ENCODE measurements at regions not wholly inside any gene's neighbourhood (a gene's known extent, or its start where the extent isn't known, plus 50 kb on each side); places are given as distances from the start of the nearest gene placed in this dataset.

DNA sequence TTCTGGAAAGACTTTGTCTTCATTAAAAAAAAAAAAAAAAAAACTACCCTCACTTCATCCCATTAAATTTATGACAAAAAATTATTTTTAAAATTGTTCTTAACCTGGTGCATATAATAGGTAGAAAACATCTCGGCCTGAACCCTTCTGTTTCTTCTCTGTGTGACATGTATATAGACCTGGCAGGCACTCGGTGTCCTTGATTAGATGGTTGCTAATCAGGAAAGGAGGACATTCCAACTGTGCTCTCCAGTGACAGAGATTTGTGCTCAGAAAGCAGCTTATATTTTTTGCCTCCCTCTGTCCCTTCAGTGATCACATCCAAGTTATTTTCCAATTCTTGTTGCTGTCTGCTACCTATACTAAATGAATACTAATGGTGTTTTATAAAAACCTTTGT is 355.6 kb downstream of the CBLL2 start:
- no peak for DNase-seq
- no peaks in the 10 kb centered on the region for H3K36me3 Mint-ChIP-seq (ENCODE audit: insufficient read depth)
- H3K4me1 Mint-ChIP-seq (ENCODE audit: low read depth), result no peaks in the 10 kb centered on the region
- H3K9me3 Mint-ChIP-seq, result no peaks in the 10 kb centered on the region
- H3K27me3 Mint-ChIP-seq (ENCODE audit: low read depth), result no peaks in the 10 kb centered on the region
- H3K4me3 Mint-ChIP-seq, result no peak overlapping the region
- no peak for ATAC-seq

DNA sequence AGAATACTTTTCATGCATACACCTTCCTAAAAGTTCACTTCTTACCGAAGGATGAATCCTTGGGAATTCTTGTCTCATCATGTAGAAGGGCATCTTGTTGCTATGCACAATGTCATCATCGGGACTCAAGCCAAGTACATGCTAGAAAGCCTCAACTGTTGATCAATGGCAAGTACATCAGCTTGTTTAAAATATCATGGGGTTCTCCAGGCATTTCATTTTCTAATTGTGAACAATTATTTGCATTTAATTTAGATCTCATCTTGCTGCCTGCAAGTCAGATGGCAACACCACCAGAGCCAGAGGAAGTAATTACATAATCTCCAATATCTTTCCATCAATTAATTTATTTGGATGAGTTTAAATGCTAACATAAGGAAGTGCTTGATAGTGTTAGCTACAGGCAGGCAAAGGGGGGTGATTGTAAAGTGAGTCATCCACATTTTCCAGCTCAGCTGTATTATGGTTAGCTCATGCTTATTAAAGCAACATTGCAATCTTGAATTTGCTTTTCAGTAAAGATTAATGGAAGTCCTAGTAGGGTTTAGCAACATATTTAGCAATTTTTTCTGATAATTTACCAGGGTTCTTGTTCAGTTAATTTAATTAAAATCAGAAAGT is 356.5 kb downstream of the CBLL2 start:
- DNase-seq (no peak), ATAC-seq (no peak)
- Mint-ChIP-seq H3K27me3 (ENCODE audit: low read depth) (no peaks in the 10 kb centered on the region), H3K9me3 (no peaks in the 10 kb centered on the region), H3K36me3 (ENCODE audit: insufficient read depth) (no peaks in the 10 kb centered on the region), H3K4me1 (ENCODE audit: low read depth) (no peaks in the 10 kb centered on the region), H3K4me3 (no peak overlapping the region)

DNA sequence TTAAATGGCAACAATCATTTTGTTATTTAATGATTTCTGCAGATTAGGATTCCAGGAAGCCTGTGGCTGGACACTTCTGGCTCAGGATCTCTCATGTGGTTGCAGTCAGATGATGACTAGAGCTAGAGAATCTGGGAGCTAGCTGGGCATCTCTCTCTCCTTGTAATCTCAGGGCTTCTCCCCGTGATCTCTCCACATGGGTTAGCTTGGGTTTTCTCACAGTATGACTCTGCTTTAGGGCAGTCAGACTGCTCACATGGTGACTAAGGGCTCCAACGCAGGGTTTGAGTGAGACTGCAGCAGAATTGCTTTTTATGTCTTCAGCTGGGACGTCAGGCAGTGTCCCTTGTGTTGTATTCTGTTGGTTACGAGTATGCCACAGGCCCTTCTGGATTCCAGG is 361.4 kb downstream of the CBLL2 start:
- H3K27me3 Mint-ChIP-seq (ENCODE audit: low read depth), result no peaks in the 10 kb centered on the region
- no peaks in the 10 kb centered on the region for H3K9me3 Mint-ChIP-seq
- H3K4me1 Mint-ChIP-seq (ENCODE audit: low read depth), result no peaks in the 10 kb centered on the region
- no peaks in the 10 kb centered on the region for H3K36me3 Mint-ChIP-seq (ENCODE audit: insufficient read depth)
- ATAC-seq, result no peak
- no peak overlapping the region for H3K4me3 Mint-ChIP-seq
- DNase-seq, result no peak

DNA sequence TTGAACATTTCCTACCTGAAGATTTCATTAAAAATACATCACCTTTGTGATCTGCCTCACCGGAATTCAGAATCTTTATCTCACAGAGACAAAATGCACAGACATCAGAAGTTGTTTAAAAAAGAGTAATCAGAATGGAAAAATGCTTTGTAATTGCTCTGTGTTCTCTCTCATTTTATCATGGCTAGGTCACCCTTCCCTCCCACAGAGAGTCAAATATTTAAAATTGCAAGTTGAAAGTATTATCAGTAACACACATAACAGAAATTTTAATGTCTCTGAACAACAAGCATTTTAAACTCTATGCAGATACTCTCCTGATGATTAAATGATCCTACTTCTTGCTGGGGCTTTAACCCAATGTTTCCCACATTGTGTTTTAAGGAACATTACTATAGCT is 362.0 kb downstream of the CBLL2 start:
- no peak for DNase-seq
- H3K4me3 Mint-ChIP-seq, result no peak overlapping the region
- no peaks in the 10 kb centered on the region for H3K4me1 Mint-ChIP-seq (ENCODE audit: low read depth)
- H3K27me3 Mint-ChIP-seq (ENCODE audit: low read depth), result no peaks in the 10 kb centered on the region
- H3K9me3 Mint-ChIP-seq, result no peaks in the 10 kb centered on the region
- ATAC-seq, result no peak
- H3K36me3 Mint-ChIP-seq (ENCODE audit: insufficient read depth), result no peaks in the 10 kb centered on the region

DNA sequence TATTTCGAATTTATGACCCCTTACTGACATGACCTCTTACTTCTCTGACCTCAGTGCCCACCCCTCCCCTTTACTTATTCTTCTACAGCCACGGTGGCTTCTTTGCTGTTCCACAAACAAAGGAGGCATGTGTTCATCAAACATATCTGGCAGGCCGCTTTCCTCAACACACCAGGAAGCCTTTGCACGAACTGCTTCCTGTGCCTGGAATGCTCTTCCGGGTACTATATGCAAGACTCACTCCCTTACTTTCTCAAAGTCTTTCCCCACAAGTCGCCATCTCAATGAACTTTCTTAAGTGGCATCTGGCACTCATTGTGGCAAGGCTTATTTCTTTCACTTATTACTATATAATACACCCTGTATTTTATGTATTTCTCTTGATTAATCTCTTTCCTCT is 351.5 kb upstream of the DDX53 start:
- Mint-ChIP-seq H3K9me3 (no peaks in the 10 kb centered on the region), H3K4me3 (no peak overlapping the region), H3K36me3 (ENCODE audit: insufficient read depth) (no peaks in the 10 kb centered on the region), H3K27me3 (ENCODE audit: low read depth) (no peaks in the 10 kb centered on the region), H3K4me1 (ENCODE audit: low read depth) (no peaks in the 10 kb centered on the region)
- ATAC-seq, result no peak
- no peak for DNase-seq

DNA sequence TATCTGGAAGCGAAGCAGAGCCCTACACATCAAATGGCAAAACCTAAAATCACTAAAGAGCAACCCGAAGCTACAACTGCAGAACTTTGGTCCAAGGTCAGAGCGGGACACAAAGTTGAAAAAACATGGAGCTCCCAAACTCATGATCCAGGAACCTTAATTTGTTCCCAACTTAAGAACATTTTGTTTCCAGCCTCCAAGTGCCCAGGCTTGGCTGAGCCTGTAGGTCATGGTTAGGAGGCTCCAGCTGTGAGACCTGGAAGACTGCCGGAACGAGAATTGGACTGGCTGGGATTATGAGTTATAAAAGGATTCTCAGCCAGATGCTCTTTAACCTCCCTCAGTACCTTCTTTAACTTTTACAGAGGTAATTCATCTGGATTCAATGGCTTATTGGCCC is 349.1 kb upstream of the DDX53 start:
- Mint-ChIP-seq H3K4me1 (ENCODE audit: low read depth) (no peaks in the 10 kb centered on the region), H3K36me3 (ENCODE audit: insufficient read depth) (no peaks in the 10 kb centered on the region), H3K9me3 (no peaks in the 10 kb centered on the region), H3K27me3 (ENCODE audit: low read depth) (no peaks in the 10 kb centered on the region), H3K4me3 (no peak overlapping the region)
- ATAC-seq, result no peak
- no peak for DNase-seq

DNA sequence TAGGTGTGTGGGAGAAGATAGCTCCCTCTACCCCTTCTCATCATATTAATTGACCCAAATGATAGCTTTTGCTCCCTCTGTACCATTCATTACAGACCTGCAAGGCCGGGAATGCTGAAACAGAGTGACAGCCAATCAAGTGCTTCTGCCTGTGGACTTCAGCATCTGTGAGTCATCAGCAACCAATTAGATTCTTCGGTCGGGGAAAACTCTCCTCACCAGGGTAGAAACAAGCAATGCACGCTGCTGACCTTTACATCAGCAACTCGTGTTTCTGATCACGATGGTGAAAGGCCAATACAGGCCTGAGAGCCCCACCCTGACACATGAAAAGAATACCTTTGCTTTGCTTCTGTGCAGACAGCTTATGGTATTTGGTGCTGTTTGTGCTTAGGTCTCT is 347.2 kb upstream of the DDX53 start:
- H3K9me3 Mint-ChIP-seq, result no peaks in the 10 kb centered on the region
- ATAC-seq, result no peak
- H3K4me1 Mint-ChIP-seq (ENCODE audit: low read depth), result no peaks in the 10 kb centered on the region
- DNase-seq, result no peak
- no peaks in the 10 kb centered on the region for H3K36me3 Mint-ChIP-seq (ENCODE audit: insufficient read depth)
- no peaks in the 10 kb centered on the region for H3K27me3 Mint-ChIP-seq (ENCODE audit: low read depth)
- H3K4me3 Mint-ChIP-seq, result no peak overlapping the region

DNA sequence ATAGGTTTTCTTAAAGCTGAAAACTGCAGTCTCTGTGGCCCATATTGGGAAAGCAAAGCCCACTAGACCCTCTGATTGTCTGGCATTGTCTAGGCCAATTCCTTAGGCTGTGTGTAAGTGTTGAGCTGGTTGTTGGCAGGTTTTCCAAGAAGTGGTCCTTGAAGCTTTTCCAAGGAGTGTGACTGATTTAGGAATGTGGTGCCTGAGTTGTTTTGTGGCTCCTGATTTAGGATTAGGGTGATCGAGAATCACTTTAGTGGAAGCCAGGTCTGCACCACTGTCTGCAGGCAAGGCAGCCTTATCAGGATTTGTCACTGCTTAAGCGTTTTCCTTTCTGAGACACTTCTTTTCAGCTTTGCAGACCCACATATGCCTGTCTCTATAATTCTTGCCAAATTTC is 339.0 kb upstream of the DDX53 start:
- no peak for DNase-seq
- no peaks in the 10 kb centered on the region for H3K27me3 Mint-ChIP-seq (ENCODE audit: low read depth)
- no peaks in the 10 kb centered on the region for H3K4me1 Mint-ChIP-seq (ENCODE audit: low read depth)
- no peaks in the 10 kb centered on the region for H3K36me3 Mint-ChIP-seq (ENCODE audit: insufficient read depth)
- no peak for ATAC-seq
- no peaks in the 10 kb centered on the region for H3K9me3 Mint-ChIP-seq
- H3K4me3 Mint-ChIP-seq, result no peak overlapping the region

DNA sequence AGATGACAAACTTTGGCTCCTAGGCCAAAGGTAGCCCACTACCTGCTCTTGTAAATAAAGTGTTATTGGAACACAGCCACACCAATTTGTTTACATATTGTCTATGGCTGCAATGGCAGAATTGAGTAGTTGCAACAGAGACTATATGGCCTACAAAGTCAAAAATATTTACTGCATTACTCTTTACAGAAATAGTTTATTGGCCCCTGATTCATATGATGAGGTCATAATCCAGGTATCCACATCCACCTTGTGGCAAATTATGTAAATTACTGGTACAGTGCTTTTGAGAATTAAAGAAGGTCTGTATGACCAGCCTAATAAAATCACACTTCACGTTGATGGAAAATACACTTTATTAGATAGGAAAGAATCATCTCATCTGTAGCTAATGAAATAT is 337.0 kb upstream of the DDX53 start:
- Mint-ChIP-seq H3K27me3 (ENCODE audit: low read depth) (no peaks in the 10 kb centered on the region), H3K4me1 (ENCODE audit: low read depth) (no peaks in the 10 kb centered on the region), H3K4me3 (no peak overlapping the region), H3K36me3 (ENCODE audit: insufficient read depth) (no peaks in the 10 kb centered on the region), H3K9me3 (no peaks in the 10 kb centered on the region)
- no peak for ATAC-seq
- no peak for DNase-seq

DNA sequence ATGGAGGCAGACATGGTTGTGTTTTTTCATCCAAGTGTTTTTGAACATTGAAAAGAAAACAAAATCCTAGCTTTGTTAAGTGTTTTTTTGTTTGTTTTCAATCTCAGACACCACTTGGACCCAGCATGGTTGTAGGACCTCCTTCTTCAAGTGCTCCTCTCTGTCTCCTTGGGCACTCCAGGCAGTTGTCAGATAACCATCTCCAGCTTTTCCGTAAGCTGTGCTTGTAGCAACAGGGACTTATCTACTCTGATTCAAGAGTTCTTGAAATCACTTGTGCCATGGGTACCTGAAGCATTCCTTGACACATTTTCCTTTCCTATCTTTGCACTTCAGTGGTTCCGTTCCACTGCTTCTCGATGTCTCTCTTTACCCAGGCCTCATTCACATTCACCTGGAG is 334.9 kb upstream of the DDX53 start:
- no peaks in the 10 kb centered on the region for H3K36me3 Mint-ChIP-seq (ENCODE audit: insufficient read depth)
- H3K4me3 Mint-ChIP-seq, result no peak overlapping the region
- H3K4me1 Mint-ChIP-seq (ENCODE audit: low read depth), result no peaks in the 10 kb centered on the region
- no peaks in the 10 kb centered on the region for H3K9me3 Mint-ChIP-seq
- DNase-seq (no peak), ATAC-seq (no peak)
- no peaks in the 10 kb centered on the region for H3K27me3 Mint-ChIP-seq (ENCODE audit: low read depth)

DNA sequence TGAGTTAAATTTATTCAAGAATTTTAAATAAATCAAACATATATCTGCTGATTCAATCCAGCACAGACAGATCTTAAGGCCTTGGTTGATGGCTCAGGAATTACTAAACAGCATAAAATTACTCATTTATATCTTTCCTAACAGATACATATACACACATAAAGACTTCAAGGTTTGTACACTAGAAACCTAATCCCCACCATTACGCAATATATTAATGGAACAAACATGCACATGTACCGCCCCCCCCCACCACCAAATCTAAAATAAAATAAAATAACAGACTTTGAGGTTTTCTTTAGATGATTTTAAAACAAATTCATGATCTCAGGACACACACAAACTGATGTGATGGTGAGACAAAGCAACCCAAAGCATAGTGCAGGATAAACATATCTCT is 333.9 kb upstream of the DDX53 start:
- no peak overlapping the region for H3K4me3 Mint-ChIP-seq
- H3K9me3 Mint-ChIP-seq, result no peaks in the 10 kb centered on the region
- ATAC-seq (no peak), DNase-seq (no peak)
- no peaks in the 10 kb centered on the region for H3K36me3 Mint-ChIP-seq (ENCODE audit: insufficient read depth)
- no peaks in the 10 kb centered on the region for H3K27me3 Mint-ChIP-seq (ENCODE audit: low read depth)
- no peaks in the 10 kb centered on the region for H3K4me1 Mint-ChIP-seq (ENCODE audit: low read depth)

DNA sequence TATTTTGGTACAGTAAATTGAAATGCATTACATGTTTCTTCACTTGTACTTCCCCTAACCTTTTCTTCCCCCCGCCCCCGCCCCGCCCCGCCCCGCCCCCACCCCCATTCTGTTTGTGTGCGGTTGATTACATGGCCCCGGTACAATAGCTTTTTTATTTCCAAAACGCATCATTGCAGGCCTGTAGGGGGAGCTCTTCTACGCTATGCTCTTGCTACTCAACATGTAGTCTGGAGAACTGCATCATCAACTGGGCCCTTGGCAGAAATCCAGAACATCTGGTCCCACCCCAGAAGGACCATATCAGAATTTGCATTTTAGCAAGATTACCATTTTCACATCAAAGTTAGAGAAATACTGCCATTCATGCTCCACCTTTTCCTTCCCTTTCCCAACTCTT is 333.3 kb upstream of the DDX53 start:
- ATAC-seq, result no peak
- Mint-ChIP-seq H3K27me3 (ENCODE audit: low read depth) (no peaks in the 10 kb centered on the region), H3K9me3 (no peaks in the 10 kb centered on the region), H3K36me3 (ENCODE audit: insufficient read depth) (no peaks in the 10 kb centered on the region), H3K4me1 (ENCODE audit: low read depth) (no peaks in the 10 kb centered on the region), H3K4me3 (no peak overlapping the region)
- DNase-seq, result no peak

DNA sequence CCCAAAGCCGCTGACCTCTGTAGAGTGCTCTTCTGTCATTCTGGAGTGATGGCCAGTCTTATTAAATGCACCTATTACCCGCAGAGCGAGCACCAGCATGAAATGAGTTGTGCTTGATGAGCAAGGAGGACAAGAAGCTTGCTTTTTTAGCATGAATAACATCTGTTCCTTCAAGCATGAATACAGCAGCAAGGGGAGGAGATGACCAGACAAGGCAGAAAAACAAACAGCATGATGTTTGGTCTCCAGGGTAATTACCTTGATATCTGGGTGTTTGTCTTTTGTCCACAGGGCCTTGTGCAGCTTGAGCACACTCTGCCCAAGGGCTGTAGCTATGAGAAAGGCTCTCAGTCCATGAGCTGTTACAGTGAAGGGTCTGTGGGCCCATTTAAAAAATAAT is 324.8 kb upstream of the DDX53 start:
- Mint-ChIP-seq H3K4me1 (ENCODE audit: low read depth) (no peaks in the 10 kb centered on the region), H3K9me3 (no peaks in the 10 kb centered on the region), H3K36me3 (ENCODE audit: insufficient read depth) (no peaks in the 10 kb centered on the region), H3K27me3 (ENCODE audit: low read depth) (no peaks in the 10 kb centered on the region), H3K4me3 (no peak overlapping the region)
- no peak for ATAC-seq
- no peak for DNase-seq

DNA sequence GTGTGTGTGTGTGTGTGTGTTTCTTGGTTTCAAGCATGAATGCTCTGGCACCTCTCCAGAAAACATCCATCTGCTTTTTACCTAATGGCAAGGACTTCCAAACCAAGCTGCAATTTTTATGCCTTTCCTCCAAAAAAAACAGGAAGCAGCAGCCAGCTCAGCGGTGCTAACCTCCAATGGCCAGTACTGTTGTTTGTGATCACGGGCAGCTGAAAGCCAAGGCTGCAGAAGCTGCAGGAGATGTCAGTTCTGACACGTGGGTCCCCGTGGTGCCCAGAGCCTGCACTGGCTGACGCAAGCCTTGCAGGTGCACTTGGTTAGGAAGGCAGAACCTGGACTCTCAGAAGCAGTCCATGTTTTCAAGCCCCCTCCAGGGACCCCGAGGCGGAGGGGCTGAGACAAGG is 313.6 kb upstream of the DDX53 start:
- H3K4me1 Mint-ChIP-seq (ENCODE audit: low read depth), result no peaks in the 10 kb centered on the region
- DNase-seq (no peak), ATAC-seq (no peak)
- no peak overlapping the region for H3K4me3 Mint-ChIP-seq
- H3K27me3 Mint-ChIP-seq (ENCODE audit: low read depth), result no peaks in the 10 kb centered on the region
- no peaks in the 10 kb centered on the region for H3K36me3 Mint-ChIP-seq (ENCODE audit: insufficient read depth)
- H3K9me3 Mint-ChIP-seq, result no peaks in the 10 kb centered on the region

DNA sequence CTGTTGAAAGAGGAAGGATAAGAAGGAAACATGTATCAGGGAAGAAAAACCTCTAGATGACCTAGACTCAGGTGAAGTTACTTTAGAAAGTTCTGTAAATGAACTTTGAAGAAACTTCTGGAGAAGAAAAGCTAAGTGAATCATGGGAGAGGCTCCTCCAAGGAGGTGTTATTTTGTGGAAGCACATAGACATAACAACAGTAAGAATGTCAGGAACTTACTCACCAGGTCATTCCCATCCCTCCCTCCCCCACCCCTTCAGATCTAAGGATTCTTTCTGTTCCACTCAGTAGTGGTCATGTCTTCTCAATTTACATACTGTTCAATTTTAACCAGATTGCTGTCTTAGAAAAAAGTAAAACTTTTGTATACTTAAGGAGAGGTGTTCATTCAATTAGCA is 310.5 kb upstream of the DDX53 start:
- no peaks in the 10 kb centered on the region for H3K9me3 Mint-ChIP-seq
- H3K36me3 Mint-ChIP-seq (ENCODE audit: insufficient read depth), result no peaks in the 10 kb centered on the region
- DNase-seq, result no peak
- H3K4me3 Mint-ChIP-seq, result no peak overlapping the region
- no peak for ATAC-seq
- no peaks in the 10 kb centered on the region for H3K27me3 Mint-ChIP-seq (ENCODE audit: low read depth)
- no peaks in the 10 kb centered on the region for H3K4me1 Mint-ChIP-seq (ENCODE audit: low read depth)

DNA sequence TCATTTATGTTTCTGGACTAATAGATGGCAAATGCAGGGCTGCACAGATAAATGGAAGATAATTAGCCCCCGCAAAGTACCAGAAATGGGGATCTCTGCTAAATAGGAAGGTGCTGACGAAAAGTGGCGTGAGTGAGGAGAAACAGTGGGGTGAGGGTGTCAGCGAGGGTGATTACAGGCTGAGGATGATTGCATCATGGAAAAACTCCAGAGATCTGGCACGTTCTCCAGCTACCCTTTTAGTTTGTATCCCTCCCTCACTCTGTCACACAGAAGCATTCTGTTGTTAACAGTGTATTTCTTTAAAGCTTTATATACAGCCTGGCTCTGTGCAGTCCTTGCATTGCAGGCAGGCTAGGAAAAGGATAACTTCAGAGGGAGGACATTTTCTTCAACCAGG is 309.6 kb upstream of the DDX53 start:
- no peak for DNase-seq
- no peaks in the 10 kb centered on the region for H3K27me3 Mint-ChIP-seq (ENCODE audit: low read depth)
- H3K4me1 Mint-ChIP-seq (ENCODE audit: low read depth), result no peaks in the 10 kb centered on the region
- H3K36me3 Mint-ChIP-seq (ENCODE audit: insufficient read depth), result no peaks in the 10 kb centered on the region
- no peak for ATAC-seq
- H3K9me3 Mint-ChIP-seq, result no peaks in the 10 kb centered on the region
- no peak overlapping the region for H3K4me3 Mint-ChIP-seq
